ENCODE measurements at regions not wholly inside any gene's neighbourhood (a gene's known extent, or its start where the extent isn't known, plus 50 kb on each side); places are given as distances from the start of the nearest gene placed in this dataset.

GRCh38 chr2:14927021-14927564 lies 294.6 kb downstream of the LRATD1 start:
- TF ChIP-seq IKZF2 (IDR thresholded peaks at IDR 0.05) (no peak), NR2C1 (IDR thresholded peaks at IDR 0.05) (no peak), RAD51 (IDR thresholded peaks at IDR 0.05) (no peak)
- no peak for DNase-seq (ENCODE audit: low read depth, low spot score)
- SMC1A ChIA-PET (ENCODE audit: uncharacterized antibody, unreplicated experiment), result no interaction called here
- CTCF ChIA-PET, result no interaction called here
- no TSS peak for BruUV-seq (replicated peaks)
- no peaks in the 10 kb centered on the region for H4K20me1 ChIP-seq (ENCODE audit: control insufficient read depth, insufficient read depth)
- no peak for FAIRE-seq
- ATAC-seq, result no peak
- H3K27ac ChIP-seq (ENCODE audit: control insufficient read depth, insufficient read depth), result no peak overlapping the region
- H3K4me2 ChIP-seq (ENCODE audit: control insufficient read depth, insufficient read depth), result no peak overlapping the region
- no peaks in the 10 kb centered on the region; a peak in 1 of 4 replicates for H3K27me3 ChIP-seq (replicated peaks in 1 of 2; ENCODE audit: control insufficient read depth in 2 of 2, insufficient read depth in 2 of 2, low read length in 1 of 2)
- no peaks in the 10 kb centered on the region for H3K9me3 ChIP-seq (replicated peaks; ENCODE audit: control insufficient read depth, insufficient read depth, low read length)
- no peaks in the 10 kb centered on the region for H3K79me2 ChIP-seq (ENCODE audit: control insufficient read depth, insufficient read depth, low read length)
- H3K36me3 ChIP-seq (ENCODE audit: control insufficient read depth in 2 of 2, insufficient read depth in 2 of 2, low read length in 1 of 2), result no peaks in the 10 kb centered on the region
- POLR2A ChIA-PET, result no interaction called here
- no peak overlapping the region for H3K9ac ChIP-seq (ENCODE audit: control insufficient read depth, insufficient read depth, low read length)
- no peak overlapping the region for H2AFZ ChIP-seq (ENCODE audit: control insufficient read depth, low read depth, low read length)
- RAD21 ChIA-PET (ENCODE audit: unreplicated experiment), result no interaction called here
- H3K4me1 ChIP-seq (ENCODE audit: control insufficient read depth, insufficient read depth, low read length), result no peaks in the 10 kb centered on the region
- WGBS (ENCODE audit: insufficient coverage, insufficient replicate concordance, low lambda C conversion rate, missing lambda C conversion rate), result 36% methylated on average over 5 of the region's 5 CpGs
- no peak overlapping the region for H3K4me3 ChIP-seq
- in situ Hi-C loops (cut with MboI), result no loop called here
- intact Hi-C loops (cut with micrococcal nuclease; ENCODE audit: unreplicated experiment), result no loop called here

- intact Hi-C loops (cut with micrococcal nuclease; ENCODE audit: unreplicated experiment) (no loop called here), in situ Hi-C loops (cut with MboI) (no loop called here)
- Histone ChIP-seq H3K9me3 (replicated peaks; ENCODE audit: control insufficient read depth, insufficient read depth, low read length) (no peaks in the 10 kb centered on the region), H3K4me2 (ENCODE audit: control insufficient read depth, insufficient read depth) (no peak overlapping the region), H3K79me2 (ENCODE audit: control insufficient read depth, insufficient read depth, low read length) (no peaks in the 10 kb centered on the region), H3K4me3 (no peak overlapping the region), H3K9ac (ENCODE audit: control insufficient read depth, insufficient read depth, low read length) (no peak overlapping the region), H2AFZ (ENCODE audit: control insufficient read depth, low read depth, low read length) (no peak overlapping the region), H3K27me3 (replicated peaks in 1 of 2; ENCODE audit: control insufficient read depth in 2 of 2, insufficient read depth in 2 of 2, low read length in 1 of 2) (peaks cover 0 to 3% of the 10 kb centered on the region in 2 experiments; a peak in 1 of 4 replicates), H3K27ac (ENCODE audit: control insufficient read depth, insufficient read depth) (no peak overlapping the region), H4K20me1 (ENCODE audit: control insufficient read depth, insufficient read depth) (no peaks in the 10 kb centered on the region), H3K36me3 (ENCODE audit: control insufficient read depth in 2 of 2, insufficient read depth in 2 of 2, low read length in 1 of 2) (no peaks in the 10 kb centered on the region), H3K4me1 (ENCODE audit: control insufficient read depth, insufficient read depth, low read length) (no peaks in the 10 kb centered on the region)
- ChIA-PET CTCF (interaction anchor here (0.8 kb wide), 1 partner anchor 26 kb away, joined by 3 read pairs; no protein-coding TSS in a partner anchor), POLR2A (no interaction called here), RAD21 (ENCODE audit: unreplicated experiment) (no interaction called here), SMC1A (ENCODE audit: uncharacterized antibody, unreplicated experiment) (no interaction called here)
- WGBS (ENCODE audit: insufficient coverage, insufficient replicate concordance, low lambda C conversion rate, missing lambda C conversion rate), result 0% methylated on average over 1 of the region's 1 CpG
- ATAC-seq, result no peak
- no TSS peak for BruUV-seq (replicated peaks)
- no peak for FAIRE-seq
- no peak for DNase-seq (ENCODE audit: low read depth, low spot score)
- TF ChIP-seq CHD2 (IDR thresholded peaks at IDR 0.05; ENCODE audit: borderline replicate concordance, low read depth, low read length), result no peak
- TF ChIP-seq GATAD2B (conservative IDR thresholded peaks at IDR 0.05; ENCODE audit: low read depth), result no peak
- TF ChIP-seq NR2C2 (IDR thresholded peaks at IDR 0.05; ENCODE audit: borderline replicate concordance, control insufficient read depth, insufficient read length, low read depth), result no peak
- no peak for TF ChIP-seq ZSCAN29 (IDR thresholded peaks at IDR 0.05)
- no peak for TF ChIP-seq WRNIP1 (IDR thresholded peaks at IDR 0.05; ENCODE audit: borderline replicate concordance, low read depth, low read length)
- no peak for TF ChIP-seq HDAC6 (IDR thresholded peaks at IDR 0.05; ENCODE audit: unreplicated experiment)
- TF ChIP-seq TBL1XR1 (IDR thresholded peaks at IDR 0.05; ENCODE audit: low read depth, low read length), result no peak
- no peak for TF ChIP-seq ZNF687 (IDR thresholded peaks at IDR 0.05)
- TF ChIP-seq FOS (IDR thresholded peaks at IDR 0.05; ENCODE audit: borderline replicate concordance, extremely low read depth, insufficient read length), result no peak
- TF ChIP-seq POLR2AphosphoS2 (IDR thresholded peaks at IDR 0.05; ENCODE audit: low read depth, low read length), result no peak
- no peak for TF ChIP-seq SUZ12 (IDR thresholded peaks at IDR 0.05; ENCODE audit: unreplicated experiment)
- no peak for TF ChIP-seq USF2 (IDR thresholded peaks at IDR 0.05; ENCODE audit: borderline replicate concordance, low read depth, low read length)
These were observed 295.5 kb downstream of the LRATD1 start for GRCh38 chr2:14928056-14928455.

Data from GM12878 (cell line).